ENCODE measurements at regions not wholly inside any gene's neighbourhood (a gene's known extent, or its start where the extent isn't known, plus 50 kb on each side); places are given as distances from the start of the nearest gene placed in this dataset.

DNA sequence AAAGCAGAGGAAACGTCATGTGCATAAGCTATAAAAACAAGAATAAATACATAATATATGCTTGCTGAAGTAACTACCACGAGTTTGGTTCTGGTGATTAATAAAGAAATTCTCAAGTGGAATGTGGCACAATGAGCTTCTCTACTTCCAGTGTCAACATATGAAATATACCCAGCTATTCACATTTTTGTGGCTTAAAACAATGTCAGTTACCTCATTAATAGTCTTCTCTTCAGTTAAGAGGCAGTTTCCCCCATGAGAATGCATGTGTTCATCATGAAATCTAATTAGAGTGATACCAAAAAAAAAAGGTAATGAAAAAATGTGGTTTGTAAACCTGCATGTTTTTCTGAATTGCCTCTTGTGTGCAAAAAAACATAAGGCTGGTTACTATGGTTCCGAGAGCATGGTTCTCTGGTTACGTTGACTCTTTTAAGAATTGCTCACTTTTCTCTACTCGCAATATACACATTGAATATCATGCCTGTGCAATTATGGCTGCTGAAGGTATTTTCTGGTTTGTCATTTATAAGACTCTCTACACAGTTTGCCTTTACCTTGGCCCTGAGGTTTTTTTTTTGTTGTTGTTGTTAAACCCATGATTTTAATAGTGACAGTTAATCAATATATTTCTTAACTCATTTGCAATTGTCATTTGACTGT, 108.2 kb downstream of the PCDH7 start:
- Histone ChIP-seq H3K4me1 (replicated peaks in 1 of 2) (no peaks in the 10 kb centered on the region), H3K27me3 (no peaks in the 10 kb centered on the region), H3K27ac (no peak overlapping the region), H3K4me3 (no peak overlapping the region), H3K9me3 (replicated peaks in 1 of 3) (no peaks in the 10 kb centered on the region), H3K36me3 (replicated peaks in 1 of 2) (no peaks in the 10 kb centered on the region)
- intact Hi-C loops (cut with DNase I): no loop called here
- WGBS, 4 donors: 65 to 79% (median 71%) methylated on average over 5 of the region's 5 CpGs
- no peak for DNase-seq
- TF ChIP-seq, protein P1, sequence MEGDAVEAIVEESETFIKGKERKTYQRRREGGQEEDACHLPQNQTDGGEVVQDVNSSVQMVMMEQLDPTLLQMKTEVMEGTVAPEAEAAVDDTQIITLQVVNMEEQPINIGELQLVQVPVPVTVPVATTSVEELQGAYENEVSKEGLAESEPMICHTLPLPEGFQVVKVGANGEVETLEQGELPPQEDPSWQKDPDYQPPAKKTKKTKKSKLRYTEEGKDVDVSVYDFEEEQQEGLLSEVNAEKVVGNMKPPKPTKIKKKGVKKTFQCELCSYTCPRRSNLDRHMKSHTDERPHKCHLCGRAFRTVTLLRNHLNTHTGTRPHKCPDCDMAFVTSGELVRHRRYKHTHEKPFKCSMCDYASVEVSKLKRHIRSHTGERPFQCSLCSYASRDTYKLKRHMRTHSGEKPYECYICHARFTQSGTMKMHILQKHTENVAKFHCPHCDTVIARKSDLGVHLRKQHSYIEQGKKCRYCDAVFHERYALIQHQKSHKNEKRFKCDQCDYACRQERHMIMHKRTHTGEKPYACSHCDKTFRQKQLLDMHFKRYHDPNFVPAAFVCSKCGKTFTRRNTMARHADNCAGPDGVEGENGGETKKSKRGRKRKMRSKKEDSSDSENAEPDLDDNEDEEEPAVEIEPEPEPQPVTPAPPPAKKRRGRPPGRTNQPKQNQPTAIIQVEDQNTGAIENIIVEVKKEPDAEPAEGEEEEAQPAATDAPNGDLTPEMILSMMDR (IDR thresholded peaks at IDR 0.05): no peak
- TF ChIP-seq POLR2A (IDR thresholded peaks at IDR 0.05): no peak

DNA sequence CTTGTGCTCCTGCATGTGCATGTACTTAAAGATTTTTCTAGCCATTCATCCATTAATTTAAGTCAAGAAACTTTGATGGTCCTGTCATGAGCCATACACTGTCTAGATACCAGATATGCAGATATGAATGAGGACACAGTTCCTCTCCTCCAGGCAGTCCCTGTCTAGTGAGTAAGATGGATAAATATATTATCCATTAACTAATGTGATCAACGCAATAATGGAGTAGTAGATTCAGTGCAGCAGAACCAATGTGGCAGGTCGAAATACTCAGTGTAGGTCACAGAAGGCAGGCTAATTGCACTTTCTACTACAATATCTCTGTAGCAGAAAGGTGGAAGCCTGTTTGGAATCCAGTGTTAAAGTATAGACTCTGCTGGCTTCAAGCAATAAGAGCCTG, 112.5 kb downstream of the PCDH7 start:
- Histone ChIP-seq H3K36me3 (replicated peaks in 1 of 2) (no peaks in the 10 kb centered on the region), H3K27me3 (no peaks in the 10 kb centered on the region), H3K4me3 (no peak overlapping the region), H3K4me1 (replicated peaks in 1 of 2) (no peaks in the 10 kb centered on the region), H3K9me3 (replicated peaks in 1 of 3) (no peaks in the 10 kb centered on the region), H3K27ac (no peak overlapping the region)
- TF ChIP-seq, protein P1 (IDR thresholded peaks at IDR 0.05): no peak
- no peak for TF ChIP-seq POLR2A (IDR thresholded peaks at IDR 0.05)
- intact Hi-C loops (cut with DNase I): no loop called here
- DNase-seq: no peak
- 61 to 79% (median 71%) methylated on average over 2 of the region's 2 CpGs for WGBS, 4 donors

DNA sequence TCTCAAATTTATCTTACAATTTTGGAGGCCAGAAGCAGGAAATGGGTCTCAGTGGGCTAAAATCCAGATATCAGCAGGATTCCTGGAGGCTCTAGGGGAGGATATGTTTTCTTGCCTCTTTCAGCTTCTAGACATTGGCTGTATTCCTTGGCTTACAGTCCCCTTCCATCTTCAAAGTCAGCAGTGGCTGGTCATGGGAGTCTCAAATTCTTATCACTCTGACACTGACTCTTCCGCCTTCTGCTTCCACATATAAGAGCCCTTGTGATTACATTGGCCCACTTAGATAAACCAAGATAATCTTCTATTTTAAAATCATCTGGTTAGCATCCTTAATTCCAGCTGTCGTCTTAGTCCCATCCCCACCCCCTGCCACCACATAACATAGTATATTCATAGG, 113.0 kb downstream of the PCDH7 start:
- Histone ChIP-seq H3K9me3 (replicated peaks in 1 of 3) (no peaks in the 10 kb centered on the region), H3K27me3 (no peaks in the 10 kb centered on the region), H3K27ac (no peak overlapping the region), H3K4me1 (replicated peaks in 1 of 2) (no peaks in the 10 kb centered on the region), H3K36me3 (replicated peaks in 1 of 2) (no peaks in the 10 kb centered on the region), H3K4me3 (no peak overlapping the region)
- intact Hi-C loops (cut with DNase I): no loop called here
- WGBS, 4 donors: 41 to 60% (median 47%) methylated on average over 2 of the region's 2 CpGs
- DNase-seq: no peak
- TF ChIP-seq POLR2A (IDR thresholded peaks at IDR 0.05): no peak
- TF ChIP-seq, protein P1 (IDR thresholded peaks at IDR 0.05): no peak

GRCh38 chr4:30835044-30835443, 114.9 kb downstream of the PCDH7 start:
- H3K4me1 ChIP-seq (replicated peaks in 1 of 2): no peaks in the 10 kb centered on the region

More at GRCh38 chr4:30835044-30835443, 114.9 kb downstream of the PCDH7 start:
- Histone ChIP-seq H3K27me3 (no peaks in the 10 kb centered on the region), H3K9me3 (replicated peaks in 1 of 3) (no peaks in the 10 kb centered on the region), H3K36me3 (replicated peaks in 1 of 2) (no peaks in the 10 kb centered on the region), H3K4me3 (no peak overlapping the region), H3K27ac (no peak overlapping the region)
- no peak for DNase-seq
- WGBS, 4 donors: 80 to 86% (median 84%) methylated on average over 11 of the region's 11 CpGs
- intact Hi-C loops (cut with DNase I): no loop called here
- TF ChIP-seq POLR2A (IDR thresholded peaks at IDR 0.05): no peak
- TF ChIP-seq, protein P1 (IDR thresholded peaks at IDR 0.05): no peak

All from adrenal gland (tissue), 9 donors.